H9 (cell line): ENCODE measurements at regions not wholly inside any gene's neighbourhood (a gene's known extent, or its start where the extent isn't known, plus 50 kb on each side); places are given as distances from the start of the nearest gene placed in this dataset.

Experiments used
- DNase-seq: peaks from one replicate; pipeline ENCODE4 v3.0.0-alpha.2; 2017
- H2AFZ ChIP-seq: one replicate; pipeline ENCODE4 v1.6.1; 2013; ENCODE audit warnings: mild to moderate bottlenecking, low read length, control low read depth, moderate library complexity
- H2AK5ac ChIP-seq: 2 replicates; pipeline ENCODE4 v1.6.1; 2013; ENCODE audit warnings: low read length, control low read depth, mixed read lengths; ENCODE audit not compliant: insufficient read length
- H2BK120ac ChIP-seq: one replicate; pipeline ENCODE4 v1.6.1; 2013; ENCODE audit warnings: low read depth, mild to moderate bottlenecking, low read length, control low read depth, inconsistent platforms; ENCODE audit not compliant: poor library complexity, severe bottlenecking
- H2BK12ac ChIP-seq: 2 replicates; pipeline ENCODE4 v1.6.1; 2013; ENCODE audit warnings: low read length, control low read depth, mixed read lengths, low read depth; ENCODE audit not compliant: insufficient read length
- H2BK15ac ChIP-seq: 2 replicates; pipeline ENCODE4 v1.6.1; 2013; ENCODE audit warnings: low read depth, low read length, control low read depth
- H2BK20ac ChIP-seq: one replicate; pipeline ENCODE4 v1.6.1; 2013; ENCODE audit warnings: low read depth, mild to moderate bottlenecking, low read length, control low read depth, inconsistent platforms; ENCODE audit not compliant: poor library complexity, severe bottlenecking
- H2BK5ac ChIP-seq: 2 replicates; pipeline ENCODE4 v1.6.1; 2013; ENCODE audit warnings: low read length, control low read depth, mixed read lengths; ENCODE audit not compliant: insufficient read length
- H3K14ac ChIP-seq: 2 replicates; pipeline ENCODE4 v1.6.1; 2013; ENCODE audit warnings: low read length, control low read depth; ENCODE audit not compliant: insufficient read depth
- H3K18ac ChIP-seq: 2 replicates; pipeline ENCODE4 v1.6.1; 2013; ENCODE audit warnings: low read depth, mild to moderate bottlenecking, mixed read lengths, low read length, control low read depth; ENCODE audit not compliant: insufficient read length
- H3K23ac ChIP-seq: 2 replicates; pipeline ENCODE4 v1.6.1; 2013; ENCODE audit warnings: low read length, control low read depth, mixed read lengths, low read depth; ENCODE audit not compliant: insufficient read length
- H3K23me2 ChIP-seq: 2 replicates; pipeline ENCODE4 v1.6.1; 2013; ENCODE audit warnings: low read depth, mild to moderate bottlenecking, mixed read lengths, low read length, control low read depth; ENCODE audit not compliant: insufficient read length, poor library complexity, severe bottlenecking
- H3K27ac ChIP-seq: 2 replicates; pipeline ENCODE4 v1.5.1; 2013; ENCODE audit warnings: low read length, control low read depth, mixed read lengths, low read depth; ENCODE audit not compliant: insufficient read length
- H3K27me3 ChIP-seq: 2 replicates; pipeline ENCODE4 v1.6.1; 2013; ENCODE audit warnings: low read length, control low read depth, inconsistent platforms; ENCODE audit not compliant: insufficient read depth
- H3K4ac ChIP-seq: 2 replicates; pipeline ENCODE4 v1.6.1; 2013; ENCODE audit warnings: low read depth, mild to moderate bottlenecking, control low read depth, inconsistent platforms, low read length, moderate library complexity
- H3K4me1 ChIP-seq: 2 replicates; pipeline ENCODE4 v1.6.1; 2013; ENCODE audit warnings: low read length, control low read depth, inconsistent platforms; ENCODE audit not compliant: insufficient read depth
- H3K4me2 ChIP-seq: 2 replicates; pipeline ENCODE4 v1.6.1; 2013; ENCODE audit warnings: low read length, control low read depth, mixed read lengths; ENCODE audit not compliant: insufficient read length, insufficient read depth
- H3K56ac ChIP-seq: 2 replicates; pipeline ENCODE4 v1.6.1; 2013; ENCODE audit warnings: low read depth, mild to moderate bottlenecking, mixed read lengths, low read length, control low read depth; ENCODE audit not compliant: insufficient read length
- H3K79me1 ChIP-seq: 2 replicates; pipeline ENCODE4 v1.6.1; 2013; ENCODE audit warnings: low read depth, mild to moderate bottlenecking, moderate library complexity, low read length, control low read depth, inconsistent platforms; ENCODE audit not compliant: insufficient read depth, poor library complexity, severe bottlenecking
- H3K79me2 ChIP-seq: 2 replicates; pipeline ENCODE4 v1.6.1; 2013; ENCODE audit warnings: low read length, control low read depth, inconsistent platforms; ENCODE audit not compliant: insufficient read depth
- H3K9ac ChIP-seq: 2 replicates; pipeline ENCODE4 v1.6.1; 2013; ENCODE audit warnings: low read length, control low read depth, mixed read lengths; ENCODE audit not compliant: insufficient read length; ENCODE audit errors: extremely low read depth
- H3K9me3 ChIP-seq: one replicate; pipeline ENCODE4 v1.6.1; 2013; ENCODE audit warnings: low read depth, low read length, inconsistent platforms; ENCODE audit not compliant: control insufficient read depth
- H3T11ph ChIP-seq: one replicate; pipeline ENCODE4 v1.6.1; 2013; ENCODE audit warnings: mild to moderate bottlenecking, low read length, control low read depth, inconsistent platforms
- H4K20me1 ChIP-seq: one replicate; pipeline ENCODE4 v1.6.1; 2013; ENCODE audit not compliant: control insufficient read depth, insufficient read length, insufficient read depth
- H4K5ac ChIP-seq: 2 replicates; pipeline ENCODE4 v1.6.1; 2013; ENCODE audit warnings: low read depth, mild to moderate bottlenecking, mixed read lengths, low read length, control low read depth; ENCODE audit not compliant: insufficient read length
- H4K8ac ChIP-seq: replicated peaks from 2 replicates; pipeline ENCODE4 v1.6.1; 2013; ENCODE audit warnings: low read length, control low read depth, mixed read lengths, low read depth; ENCODE audit not compliant: insufficient read length
- H4K91ac ChIP-seq: 2 replicates; pipeline ENCODE4 v1.6.1; 2013; ENCODE audit warnings: low read depth, mild to moderate bottlenecking, moderate library complexity, mixed read lengths, low read length, control low read depth; ENCODE audit not compliant: insufficient read length
- H3K27ac Mint-ChIP-seq, 3 experiments: 2 replicates in 2 of 3; 3 replicates in 1 of 3; pipeline ENCODE4 v1.8.0; 2020 to 2021; ENCODE audit warnings: mixed read lengths in 3 of 3, mild to moderate bottlenecking in 1 of 3, moderate library complexity in 1 of 3
- H3K27me3 Mint-ChIP-seq: 2 replicates; pipeline ENCODE4 v1.8.0; 2021; ENCODE audit warnings: low read depth, mild to moderate bottlenecking, moderate library complexity, mixed read lengths
- H3K36me3 Mint-ChIP-seq, 3 experiments: 2 replicates in 2 of 3; 3 replicates in 1 of 3; pipeline ENCODE4 v1.8.0; 2020 to 2021; ENCODE audit warnings: low read depth in 3 of 3, mixed read lengths in 3 of 3; ENCODE audit not compliant: insufficient read depth in 1 of 3
- H3K4me1 Mint-ChIP-seq, 2 experiments: 2 replicates each; pipeline ENCODE4 v1.8.0; 2020; ENCODE audit warnings: mixed read lengths in 2 of 2
- H3K4me3 Mint-ChIP-seq, 2 experiments: 2 replicates in 1 of 2; 3 replicates in 1 of 2; pipeline ENCODE4 v1.8.0; 2020 to 2021; ENCODE audit warnings: mild to moderate bottlenecking in 2 of 2, mixed read lengths in 2 of 2, moderate library complexity in 1 of 2
- H3K9me3 Mint-ChIP-seq, 2 experiments: 2 replicates in 1 of 2; 3 replicates in 1 of 2; pipeline ENCODE4 v1.8.0; 2020; ENCODE audit warnings: mild to moderate bottlenecking in 2 of 2, mixed read lengths in 2 of 2, moderate library complexity in 1 of 2
- CTCF ChIP-seq: fragments of 200-600 bp; sonication (generic); conservative IDR thresholded peaks from 3 replicates; pipeline ENCODE4 v1.8.0; 2021; ENCODE audit warnings: antibody characterized with exemption, mild to moderate bottlenecking
- WGBS: extraction: QIAGEN DNeasy Blood & Tissue Kit; methylation state at CpG from one replicate; pipeline ENCODE4 v1.1.7; 2013; ENCODE audit warnings: missing lambda C conversion rate, low lambda C conversion rate, mixed read lengths; ENCODE audit not compliant: insufficient read length; ENCODE audit errors: extremely low coverage; 5-methylcytosine and 5-hydroxymethylcytosine counted together

GRCh38 chr1:177585302-177586220 is 384.3 kb downstream of the SEC16B start:
- H3K4me1 ChIP-seq, result no peaks in the 10 kb centered on the region
- H3K4ac ChIP-seq, result no peak overlapping the region
- no peaks in the 10 kb centered on the region for H4K20me1 ChIP-seq
- no peak for DNase-seq
- H3K23ac ChIP-seq, result no peak overlapping the region
- H2BK5ac ChIP-seq, result no peak overlapping the region
- Mint-ChIP-seq H3K27me3 (no peaks in the 10 kb centered on the region), H3K4me3 (no peak overlapping the region), H3K27ac (no peak overlapping the region), H3K36me3 (no peaks in the 10 kb centered on the region), H3K4me1 (no peaks in the 10 kb centered on the region), H3K9me3 (no peaks in the 10 kb centered on the region)
- H3K27me3 ChIP-seq, result no peaks in the 10 kb centered on the region
- H4K91ac ChIP-seq, result no peak overlapping the region
- H2BK20ac ChIP-seq, result no peak overlapping the region
- no CpG with 5 or more reads among the region's 3 CpGs for WGBS
- H3K79me2 ChIP-seq, result no peaks in the 10 kb centered on the region
- H3K18ac ChIP-seq, result no peak overlapping the region
- no peak overlapping the region for H2BK120ac ChIP-seq
- H3K9me3 ChIP-seq, result no peaks in the 10 kb centered on the region
- no peaks in the 10 kb centered on the region for H3K79me1 ChIP-seq
- no peak for TF ChIP-seq CTCF
- no peak overlapping the region for H4K8ac ChIP-seq
- no peak overlapping the region for H3K56ac ChIP-seq
- H3K9ac ChIP-seq, result no peak overlapping the region
- H4K5ac ChIP-seq, result no peak overlapping the region
- H3K4me2 ChIP-seq, result no peak overlapping the region
- no peak overlapping the region for H3K14ac ChIP-seq
- H3K27ac ChIP-seq, result no peak overlapping the region
- H2BK15ac ChIP-seq, result no peak overlapping the region
- no peak overlapping the region for H2AK5ac ChIP-seq
- H3K23me2 ChIP-seq, result no peaks in the 10 kb centered on the region
- H2AFZ ChIP-seq, result no peak overlapping the region
- H3T11ph ChIP-seq, result no peak overlapping the region
- H2BK12ac ChIP-seq, result no peak overlapping the region
